HepG2 (cell line): ENCODE measurements at regions not wholly inside any gene's neighbourhood (a gene's known extent, or its start where the extent isn't known, plus 50 kb on each side); places are given as distances from the start of the nearest gene placed in this dataset.

Source experiments
- EHMT2 ChIP-seq: fragments of 200-600 bp; sonication (generic); IDR thresholded peaks from 2 replicates; pipeline ENCODE4 v1.7.0; 2017; ENCODE audit warnings: antibody characterized with exemption, low read depth, low read length, borderline replicate concordance
- EP300 ChIP-seq, 3 experiments: sonication (generic) in 1 of 3; formaldehyde crosslinking in 1 of 3; IDR thresholded peaks; 2 replicates each; pipeline versions ENCODE4 v1.5.1 to v1.6.1; 2011 to 2020; ENCODE audit warnings: low read depth in 2 of 3, low read length in 2 of 3, borderline replicate concordance in 1 of 3, improper control_type of control experiment in 1 of 3, mild to moderate bottlenecking in 1 of 3, missing genetic modification reagents in 1 of 3, moderate library complexity in 1 of 3
- KDM4B ChIP-seq: sonication (generic); formaldehyde crosslinking; IDR thresholded peaks from 2 replicates; pipeline ENCODE4 v1.4.0; 2020; ENCODE audit warnings: missing genetic modification reagents
- MIER2 ChIP-seq: IDR thresholded peaks from 2 replicates; pipeline ENCODE4 v1.6.1; 2016; ENCODE audit warnings: missing biosample characterization, missing genetic modification reagents
- POLR2A ChIP-seq, 2 experiments: IDR thresholded peaks; 2 replicates each; pipeline ENCODE4 v1.6.1; 2011; ENCODE audit warnings: low read depth in 2 of 2, low read length in 2 of 2, mild to moderate bottlenecking in 1 of 2, moderate library complexity in 1 of 2; ENCODE audit not compliant: insufficient read depth in 1 of 2
- POLR2AphosphoS5 ChIP-seq: IDR thresholded peaks from 2 replicates; pipeline ENCODE4 v1.6.1; 2012; ENCODE audit warnings: low read depth, low read length
- TF ChIP-seq, protein P1 (sequence below): sonication (generic); formaldehyde crosslinking; IDR thresholded peaks from 2 replicates; pipeline ENCODE4 v1.5.0; 2020; ENCODE audit warnings: mild to moderate bottlenecking, missing genetic modification reagents, moderate library complexity
- TF ChIP-seq, protein P2 (sequence below): sonication (generic); formaldehyde crosslinking; IDR thresholded peaks from 2 replicates; pipeline ENCODE4 v1.8.1; 2022; ENCODE audit warnings: mild to moderate bottlenecking, missing genetic modification reagents
- TF ChIP-seq, protein P3 (sequence below): sonication (generic); formaldehyde crosslinking; IDR thresholded peaks from 2 replicates; pipeline ENCODE4 v1.9.0; 2021; ENCODE audit warnings: missing genetic modification reagents, mild to moderate bottlenecking, borderline replicate concordance
- TF ChIP-seq, protein P4 (sequence below), 2 experiments: sonication (generic) in 1 of 2; formaldehyde crosslinking in 1 of 2; IDR thresholded peaks; 2 replicates each; pipeline versions ENCODE4 v1.5.1 to v1.6.1; 2011 to 2020; ENCODE audit warnings: borderline replicate concordance in 1 of 2, low read depth in 1 of 2, low read length in 1 of 2, mild to moderate bottlenecking in 1 of 2, missing genetic modification reagents in 1 of 2, moderate library complexity in 1 of 2

DNA sequence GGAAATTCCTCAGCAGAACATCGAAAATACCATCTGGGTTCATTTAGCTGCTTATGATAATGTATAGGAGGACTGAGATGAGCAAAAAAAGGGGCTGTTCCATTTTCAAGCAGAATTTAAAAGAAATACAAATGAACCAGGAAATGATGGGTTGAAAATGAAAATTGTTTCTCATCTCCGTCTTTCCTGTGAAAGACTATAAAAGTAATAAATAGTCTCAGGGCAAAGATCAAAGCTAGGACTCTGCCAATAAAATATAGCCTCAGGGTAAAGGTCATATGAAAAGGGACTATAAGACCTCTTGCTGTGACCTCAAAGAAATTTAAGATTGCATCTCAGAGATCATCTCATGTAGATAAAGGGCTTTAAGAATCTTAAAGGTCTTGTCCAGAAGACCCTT, 478.0 kb downstream of the BTG1 start:
- TF ChIP-seq POLR2AphosphoS5, result no peak
- TF ChIP-seq MIER2 (CRISPR knock-in tag), result no peak
- TF ChIP-seq POLR2A (IDR thresholded peaks at IDR 0.05; ENCODE audit: insufficient read depth in 1 of 2, low read depth in 2 of 2, low read length in 2 of 2), result no peak
- TF ChIP-seq, protein P1, sequence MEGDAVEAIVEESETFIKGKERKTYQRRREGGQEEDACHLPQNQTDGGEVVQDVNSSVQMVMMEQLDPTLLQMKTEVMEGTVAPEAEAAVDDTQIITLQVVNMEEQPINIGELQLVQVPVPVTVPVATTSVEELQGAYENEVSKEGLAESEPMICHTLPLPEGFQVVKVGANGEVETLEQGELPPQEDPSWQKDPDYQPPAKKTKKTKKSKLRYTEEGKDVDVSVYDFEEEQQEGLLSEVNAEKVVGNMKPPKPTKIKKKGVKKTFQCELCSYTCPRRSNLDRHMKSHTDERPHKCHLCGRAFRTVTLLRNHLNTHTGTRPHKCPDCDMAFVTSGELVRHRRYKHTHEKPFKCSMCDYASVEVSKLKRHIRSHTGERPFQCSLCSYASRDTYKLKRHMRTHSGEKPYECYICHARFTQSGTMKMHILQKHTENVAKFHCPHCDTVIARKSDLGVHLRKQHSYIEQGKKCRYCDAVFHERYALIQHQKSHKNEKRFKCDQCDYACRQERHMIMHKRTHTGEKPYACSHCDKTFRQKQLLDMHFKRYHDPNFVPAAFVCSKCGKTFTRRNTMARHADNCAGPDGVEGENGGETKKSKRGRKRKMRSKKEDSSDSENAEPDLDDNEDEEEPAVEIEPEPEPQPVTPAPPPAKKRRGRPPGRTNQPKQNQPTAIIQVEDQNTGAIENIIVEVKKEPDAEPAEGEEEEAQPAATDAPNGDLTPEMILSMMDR (CRISPR knock-in tag), result no peak
- TF ChIP-seq KDM4B (CRISPR knock-in tag), result no peak
- TF ChIP-seq, protein P2, sequence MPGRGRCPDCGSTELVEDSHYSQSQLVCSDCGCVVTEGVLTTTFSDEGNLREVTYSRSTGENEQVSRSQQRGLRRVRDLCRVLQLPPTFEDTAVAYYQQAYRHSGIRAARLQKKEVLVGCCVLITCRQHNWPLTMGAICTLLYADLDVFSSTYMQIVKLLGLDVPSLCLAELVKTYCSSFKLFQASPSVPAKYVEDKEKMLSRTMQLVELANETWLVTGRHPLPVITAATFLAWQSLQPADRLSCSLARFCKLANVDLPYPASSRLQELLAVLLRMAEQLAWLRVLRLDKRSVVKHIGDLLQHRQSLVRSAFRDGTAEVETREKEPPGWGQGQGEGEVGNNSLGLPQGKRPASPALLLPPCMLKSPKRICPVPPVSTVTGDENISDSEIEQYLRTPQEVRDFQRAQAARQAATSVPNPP (CRISPR knock-in tag), result no peak
- TF ChIP-seq, protein P3, sequence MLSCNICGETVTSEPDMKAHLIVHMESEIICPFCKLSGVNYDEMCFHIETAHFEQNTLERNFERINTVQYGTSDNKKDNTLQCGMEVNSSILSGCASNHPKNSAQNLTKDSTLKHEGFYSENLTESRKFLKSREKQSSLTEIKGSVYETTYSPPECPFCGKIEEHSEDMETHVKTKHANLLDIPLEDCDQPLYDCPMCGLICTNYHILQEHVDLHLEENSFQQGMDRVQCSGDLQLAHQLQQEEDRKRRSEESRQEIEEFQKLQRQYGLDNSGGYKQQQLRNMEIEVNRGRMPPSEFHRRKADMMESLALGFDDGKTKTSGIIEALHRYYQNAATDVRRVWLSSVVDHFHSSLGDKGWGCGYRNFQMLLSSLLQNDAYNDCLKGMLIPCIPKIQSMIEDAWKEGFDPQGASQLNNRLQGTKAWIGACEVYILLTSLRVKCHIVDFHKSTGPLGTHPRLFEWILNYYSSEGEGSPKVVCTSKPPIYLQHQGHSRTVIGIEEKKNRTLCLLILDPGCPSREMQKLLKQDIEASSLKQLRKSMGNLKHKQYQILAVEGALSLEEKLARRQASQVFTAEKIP (CRISPR knock-in tag), result no peak
- no peak for TF ChIP-seq EHMT2
- TF ChIP-seq, protein P4, sequence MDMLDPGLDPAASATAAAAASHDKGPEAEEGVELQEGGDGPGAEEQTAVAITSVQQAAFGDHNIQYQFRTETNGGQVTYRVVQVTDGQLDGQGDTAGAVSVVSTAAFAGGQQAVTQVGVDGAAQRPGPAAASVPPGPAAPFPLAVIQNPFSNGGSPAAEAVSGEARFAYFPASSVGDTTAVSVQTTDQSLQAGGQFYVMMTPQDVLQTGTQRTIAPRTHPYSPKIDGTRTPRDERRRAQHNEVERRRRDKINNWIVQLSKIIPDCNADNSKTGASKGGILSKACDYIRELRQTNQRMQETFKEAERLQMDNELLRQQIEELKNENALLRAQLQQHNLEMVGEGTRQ (IDR thresholded peaks at IDR 0.05; ENCODE audit: low read depth, low read length), result no peak
- TF ChIP-seq, protein P4 (CRISPR knock-in tag; IDR thresholded peaks at IDR 0.05; ENCODE audit: borderline replicate concordance), result no peak
- TF ChIP-seq EP300 (IDR thresholded peaks at IDR 0.05; ENCODE audit: low read depth in 2 of 2, low read length in 2 of 2), result no peak
- TF ChIP-seq EP300 (CRISPR knock-in tag; IDR thresholded peaks at IDR 0.05; ENCODE audit: borderline replicate concordance), result no peak
